ENCODE measurements at regions not wholly inside any gene's neighbourhood (a gene's known extent, or its start where the extent isn't known, plus 50 kb on each side); places are given as distances from the start of the nearest gene placed in this dataset.

DNA sequence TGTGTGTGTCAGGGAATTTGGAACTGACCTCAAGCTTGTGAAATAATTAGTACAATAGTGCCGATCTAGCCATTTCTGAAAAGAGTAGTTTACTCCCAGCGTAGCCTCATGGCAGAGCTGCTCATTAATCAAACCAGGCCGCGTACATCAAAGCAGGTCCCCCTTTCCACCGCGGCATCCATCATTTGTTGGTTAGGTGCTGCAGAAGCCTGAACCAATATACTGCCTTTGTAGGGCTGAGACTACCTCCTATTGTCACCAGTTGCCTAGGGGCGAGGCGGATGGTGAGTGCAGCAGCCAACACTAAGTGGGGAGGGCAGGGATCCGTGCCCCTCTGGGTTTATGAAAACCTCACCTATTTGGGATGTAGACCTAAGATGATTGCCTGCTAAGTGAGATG is 264.1 kb downstream of the TMEM114 start:
- no peak for TF ChIP-seq CTCF (conservative IDR thresholded peaks at IDR 0.05)
- no peak for TF ChIP-seq ZFX (IDR thresholded peaks at IDR 0.05)

Data from C4-2B (cell line).